Panc1 (cell line): ENCODE measurements at regions not wholly inside any gene's neighbourhood (a gene's known extent, or its start where the extent isn't known, plus 50 kb on each side); places are given as distances from the start of the nearest gene placed in this dataset.

Experiments
- TF ChIP-seq, protein P1 (sequence below): fragments of 450-650 bp; IDR thresholded peaks from 2 replicates; pipeline ENCODE4 v1.5.1; 2017; ENCODE audit warnings: mild to moderate bottlenecking
- TF ChIP-seq, protein P2 (sequence below), 2 experiments: IDR thresholded peaks; 2 replicates each; pipeline ENCODE4 v1.6.1; 2011 to 2012; ENCODE audit warnings: low read depth in 2 of 2, control low read depth in 1 of 2, low read length in 1 of 2, mild to moderate bottlenecking in 1 of 2, moderate library complexity in 1 of 2; ENCODE audit not compliant: insufficient read depth in 1 of 2

DNA sequence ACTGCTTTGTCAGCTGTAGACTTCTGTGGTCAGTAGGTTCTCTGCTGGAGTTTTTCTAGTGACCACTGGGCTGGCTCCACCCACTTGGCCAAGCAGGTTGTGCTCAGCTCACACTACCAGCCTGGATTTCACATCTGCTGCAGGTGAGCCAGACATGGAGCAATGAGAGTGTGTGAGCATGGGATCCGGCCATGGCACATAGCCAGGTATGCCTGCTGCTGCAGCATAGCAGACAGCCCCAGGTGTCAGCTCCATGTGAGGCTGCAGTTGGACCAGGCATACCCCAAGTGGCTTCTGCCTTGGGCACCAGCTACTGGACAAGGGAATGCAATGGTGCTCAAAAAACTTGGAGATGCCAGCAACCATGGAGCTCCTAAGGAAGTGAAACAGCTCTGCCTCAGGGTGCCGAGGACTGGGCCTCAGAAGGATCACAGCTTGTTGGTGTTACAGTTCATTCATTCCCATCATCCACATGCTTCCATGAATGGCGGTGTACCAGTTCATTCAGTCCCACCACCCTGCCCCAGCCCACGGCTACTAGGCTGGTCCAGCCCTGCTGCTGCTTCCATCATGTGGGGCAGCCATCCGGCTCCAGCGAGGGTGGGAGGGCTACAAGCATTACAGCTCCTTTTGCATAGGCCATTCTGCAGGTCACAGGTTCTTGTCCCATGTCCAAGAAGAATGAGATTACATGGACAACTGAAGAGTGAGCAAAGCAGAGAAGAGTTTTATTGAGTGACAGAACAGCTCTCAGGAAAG, 389.1 kb upstream of the PCDH7 start:
- TF ChIP-seq, protein P1, sequence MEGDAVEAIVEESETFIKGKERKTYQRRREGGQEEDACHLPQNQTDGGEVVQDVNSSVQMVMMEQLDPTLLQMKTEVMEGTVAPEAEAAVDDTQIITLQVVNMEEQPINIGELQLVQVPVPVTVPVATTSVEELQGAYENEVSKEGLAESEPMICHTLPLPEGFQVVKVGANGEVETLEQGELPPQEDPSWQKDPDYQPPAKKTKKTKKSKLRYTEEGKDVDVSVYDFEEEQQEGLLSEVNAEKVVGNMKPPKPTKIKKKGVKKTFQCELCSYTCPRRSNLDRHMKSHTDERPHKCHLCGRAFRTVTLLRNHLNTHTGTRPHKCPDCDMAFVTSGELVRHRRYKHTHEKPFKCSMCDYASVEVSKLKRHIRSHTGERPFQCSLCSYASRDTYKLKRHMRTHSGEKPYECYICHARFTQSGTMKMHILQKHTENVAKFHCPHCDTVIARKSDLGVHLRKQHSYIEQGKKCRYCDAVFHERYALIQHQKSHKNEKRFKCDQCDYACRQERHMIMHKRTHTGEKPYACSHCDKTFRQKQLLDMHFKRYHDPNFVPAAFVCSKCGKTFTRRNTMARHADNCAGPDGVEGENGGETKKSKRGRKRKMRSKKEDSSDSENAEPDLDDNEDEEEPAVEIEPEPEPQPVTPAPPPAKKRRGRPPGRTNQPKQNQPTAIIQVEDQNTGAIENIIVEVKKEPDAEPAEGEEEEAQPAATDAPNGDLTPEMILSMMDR, result no peak
- TF ChIP-seq, protein P2, sequence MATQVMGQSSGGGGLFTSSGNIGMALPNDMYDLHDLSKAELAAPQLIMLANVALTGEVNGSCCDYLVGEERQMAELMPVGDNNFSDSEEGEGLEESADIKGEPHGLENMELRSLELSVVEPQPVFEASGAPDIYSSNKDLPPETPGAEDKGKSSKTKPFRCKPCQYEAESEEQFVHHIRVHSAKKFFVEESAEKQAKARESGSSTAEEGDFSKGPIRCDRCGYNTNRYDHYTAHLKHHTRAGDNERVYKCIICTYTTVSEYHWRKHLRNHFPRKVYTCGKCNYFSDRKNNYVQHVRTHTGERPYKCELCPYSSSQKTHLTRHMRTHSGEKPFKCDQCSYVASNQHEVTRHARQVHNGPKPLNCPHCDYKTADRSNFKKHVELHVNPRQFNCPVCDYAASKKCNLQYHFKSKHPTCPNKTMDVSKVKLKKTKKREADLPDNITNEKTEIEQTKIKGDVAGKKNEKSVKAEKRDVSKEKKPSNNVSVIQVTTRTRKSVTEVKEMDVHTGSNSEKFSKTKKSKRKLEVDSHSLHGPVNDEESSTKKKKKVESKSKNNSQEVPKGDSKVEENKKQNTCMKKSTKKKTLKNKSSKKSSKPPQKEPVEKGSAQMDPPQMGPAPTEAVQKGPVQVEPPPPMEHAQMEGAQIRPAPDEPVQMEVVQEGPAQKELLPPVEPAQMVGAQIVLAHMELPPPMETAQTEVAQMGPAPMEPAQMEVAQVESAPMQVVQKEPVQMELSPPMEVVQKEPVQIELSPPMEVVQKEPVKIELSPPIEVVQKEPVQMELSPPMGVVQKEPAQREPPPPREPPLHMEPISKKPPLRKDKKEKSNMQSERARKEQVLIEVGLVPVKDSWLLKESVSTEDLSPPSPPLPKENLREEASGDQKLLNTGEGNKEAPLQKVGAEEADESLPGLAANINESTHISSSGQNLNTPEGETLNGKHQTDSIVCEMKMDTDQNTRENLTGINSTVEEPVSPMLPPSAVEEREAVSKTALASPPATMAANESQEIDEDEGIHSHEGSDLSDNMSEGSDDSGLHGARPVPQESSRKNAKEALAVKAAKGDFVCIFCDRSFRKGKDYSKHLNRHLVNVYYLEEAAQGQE (IDR thresholded peaks at IDR 0.05; ENCODE audit: insufficient read depth in 1 of 2, low read depth in 2 of 2, low read length in 1 of 2), result no peak
